Neural progenitor cell (in vitro differentiated cells): ENCODE measurements at regions not wholly inside any gene's neighbourhood (a gene's known extent, or its start where the extent isn't known, plus 50 kb on each side); places are given as distances from the start of the nearest gene placed in this dataset.

ENCODE experiments used
- CTCF ChIP-seq: fragments of 200-600 bp; sonication (generic); IDR thresholded peaks from 2 replicates; pipeline ENCODE4 v1.5.1; 2017; ENCODE audit warnings: antibody characterized with exemption, mild to moderate bottlenecking
- EZH2 ChIP-seq: fragments of 200-600 bp; sonication (generic); IDR thresholded peaks from 2 replicates; pipeline ENCODE4 v1.6.1; 2017; ENCODE audit warnings: antibody characterized with exemption, mild to moderate bottlenecking, moderate library complexity

DNA sequence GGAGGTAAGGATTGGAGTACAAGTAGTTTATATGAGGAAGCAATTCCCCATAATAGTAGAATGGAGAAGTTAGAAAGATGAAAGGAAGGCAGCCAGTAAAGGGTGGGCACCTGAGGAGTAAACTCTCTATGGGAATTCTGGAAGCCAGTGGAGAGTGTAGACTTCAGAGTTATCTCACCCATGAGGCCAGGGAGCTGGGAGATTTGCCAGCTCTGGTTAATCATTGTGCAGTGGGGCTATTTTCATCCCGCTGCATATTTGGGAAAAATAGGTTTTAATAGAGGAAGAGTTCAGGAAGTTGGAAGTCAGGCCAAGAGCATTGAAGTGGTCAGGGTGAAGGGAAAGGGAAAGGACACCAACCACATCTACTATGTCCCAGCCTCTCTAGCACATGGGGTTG lies 242.3 kb upstream of the BRINP1 start:
- TF ChIP-seq CTCF (no peak), EZH2 (no peak)
